HG03354 (cell line): ENCODE measurements at regions not wholly inside any gene's neighbourhood (a gene's known extent, or its start where the extent isn't known, plus 50 kb on each side); places are given as distances from the start of the nearest gene placed in this dataset.

Experiments used
- ATAC-seq: cut with Tn5 transposase; IDR thresholded peaks from one replicate; pipeline ENCODE4 v1.9.1; 2021; ENCODE audit warnings: mild to moderate bottlenecking; ENCODE audit not compliant: unreplicated experiment, poor library complexity, severe bottlenecking

- ATAC-seq = no peak
Observed at GRCh38 chr2:8222979-8223694, 458.7 kb upstream of the ID2 start.

- no peak for ATAC-seq
Observed at GRCh38 chr2:8223695-8224346, 458.0 kb upstream of the ID2 start.

- no peak for ATAC-seq
Observed at GRCh38 chr2:8224347-8225190, 457.3 kb upstream of the ID2 start.

GRCh38 chr2:8225266-8225665, 456.6 kb upstream of the ID2 start:
- no peak for ATAC-seq

GRCh38 chr2:8225798-8226197, 456.1 kb upstream of the ID2 start:
- no peak for ATAC-seq

GRCh38 chr2:8229546-8229986, 452.3 kb upstream of the ID2 start:
- ATAC-seq = peak; percentile 89

- ATAC-seq = no peak
Observed at GRCh38 chr2:8230466-8230865, 451.4 kb upstream of the ID2 start.

- ATAC-seq = no peak
Observed at GRCh38 chr2:8231902-8232301, 450.0 kb upstream of the ID2 start.

- no peak for ATAC-seq
Observed at GRCh38 chr2:8232871-8233270, 449.0 kb upstream of the ID2 start.

GRCh38 chr2:8234253-8234652, 447.6 kb upstream of the ID2 start:
- ATAC-seq = peak; percentile 41

GRCh38 chr2:8234757-8235374, 447.0 kb upstream of the ID2 start:
- peak; percentile 95 for ATAC-seq

GRCh38 chr2:8235419-8235818, 446.4 kb upstream of the ID2 start:
- no peak for ATAC-seq

GRCh38 chr2:8236391-8236790, 445.5 kb upstream of the ID2 start:
- ATAC-seq = no peak

GRCh38 chr2:8238521-8239230, 443.2 kb upstream of the ID2 start:
- ATAC-seq = no peak

- ATAC-seq = no peak
Observed at GRCh38 chr2:8239531-8240088, 442.2 kb upstream of the ID2 start.

GRCh38 chr2:8241317-8241716, 440.5 kb upstream of the ID2 start:
- ATAC-seq = no peak

GRCh38 chr2:8242739-8243138, 439.1 kb upstream of the ID2 start:
- ATAC-seq = no peak

GRCh38 chr2:8243748-8244400, 438.0 kb upstream of the ID2 start:
- no peak for ATAC-seq

GRCh38 chr2:8244639-8245038, 437.2 kb upstream of the ID2 start:
- ATAC-seq = no peak
